ENCODE measurements at regions not wholly inside any gene's neighbourhood (a gene's known extent, or its start where the extent isn't known, plus 50 kb on each side); places are given as distances from the start of the nearest gene placed in this dataset.

- WGBS, 2 donors, result 76% methylated on average over 1 of the region's 1 CpG
- no peak for TF ChIP-seq EP300 (IDR thresholded peaks at IDR 0.05)
- TF ChIP-seq POLR2A (IDR thresholded peaks at IDR 0.05), result no peak
- TF ChIP-seq CTCF (IDR thresholded peaks at IDR 0.05), result no peak
These were observed 179.2 kb upstream of the MCHR2 start for GRCh38 chr6:100173211-100173610.

GRCh38 chr6:100172322-100172713 lies 178.3 kb upstream of the MCHR2 start:
- Histone ChIP-seq H3K9me3 (no peaks in the 10 kb centered on the region), H3K4me1 (peaks cover 0 to 19% (median 3%) of the 10 kb centered on the region in 4 donors), H3K4me3 (no peak overlapping the region), H3K36me3 (no peaks in the 10 kb centered on the region), H3K27ac (no peak overlapping the region), H3K27me3 (no peaks in the 10 kb centered on the region)
- no peak for DNase-seq (ENCODE audit: low spot score in 2 of 2)
- TF ChIP-seq POLR2A (IDR thresholded peaks at IDR 0.05), result no peak
- TF ChIP-seq EP300 (IDR thresholded peaks at IDR 0.05), result no peak
- no peak for TF ChIP-seq CTCF (IDR thresholded peaks at IDR 0.05)
- WGBS, 2 donors, result 69 to 79% methylated on average over 3 of the region's 3 CpGs

More at GRCh38 chr6:100173211-100173610, 179.2 kb upstream of the MCHR2 start:
- DNase-seq (ENCODE audit: low spot score in 2 of 2), result no peak
- Histone ChIP-seq H3K4me3 (no peak overlapping the region), H3K27me3 (no peaks in the 10 kb centered on the region), H3K4me1 (peaks cover 0 to 27% (median 3%) of the 10 kb centered on the region in 4 donors), H3K9me3 (no peaks in the 10 kb centered on the region), H3K36me3 (no peaks in the 10 kb centered on the region), H3K27ac (no peak overlapping the region)

DNA sequence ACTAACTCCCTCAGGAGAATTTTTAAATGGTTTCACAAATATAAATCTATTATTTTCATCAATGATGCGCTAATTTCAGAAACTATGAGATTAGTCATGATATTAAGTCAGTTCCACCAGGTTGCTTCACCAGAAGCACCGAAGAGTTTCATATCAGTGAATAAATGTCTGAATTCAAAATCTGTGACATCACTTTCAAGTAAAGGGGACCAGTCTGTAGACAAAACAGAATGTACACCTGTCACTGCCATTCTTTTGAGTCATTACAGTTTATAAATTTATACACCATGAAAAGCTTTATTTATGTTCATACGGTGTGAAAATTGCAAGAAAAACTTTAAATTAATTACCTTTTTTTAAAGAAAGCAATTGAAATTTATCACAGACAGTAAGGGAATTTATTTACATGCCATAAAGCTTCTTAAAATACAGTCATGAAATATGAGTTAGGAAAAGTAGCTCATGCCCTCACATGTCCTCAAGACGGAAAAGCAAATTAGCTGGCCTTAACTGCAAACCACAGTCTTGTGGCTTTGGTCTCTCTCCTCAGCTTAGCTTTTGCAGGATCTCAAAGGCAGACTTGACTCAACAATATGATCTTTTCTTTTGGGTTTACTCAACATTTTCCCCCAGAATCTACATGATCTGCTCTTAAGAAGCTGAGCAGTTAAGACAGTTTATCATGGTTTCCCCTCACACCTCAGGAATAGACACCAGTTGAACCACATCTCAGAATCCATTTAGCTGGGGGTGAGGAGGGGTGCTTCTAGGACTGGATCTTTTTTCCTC lies 177.7 kb upstream of the MCHR2 start:
- no peak for DNase-seq (ENCODE audit: low spot score in 2 of 2)
- Histone ChIP-seq H3K9me3 (no peaks in the 10 kb centered on the region), H3K4me3 (no peak overlapping the region), H3K27me3 (no peaks in the 10 kb centered on the region), H3K4me1 (peaks cover 0 to 13% (median 3%) of the 10 kb centered on the region in 4 donors), H3K36me3 (no peaks in the 10 kb centered on the region), H3K27ac (no peak overlapping the region)
- WGBS, 2 donors, result 64 to 82% methylated on average over 4 of the region's 4 CpGs
- TF ChIP-seq EP300 (IDR thresholded peaks at IDR 0.05), result no peak
- TF ChIP-seq POLR2A (IDR thresholded peaks at IDR 0.05), result no peak
- no peak for TF ChIP-seq CTCF (IDR thresholded peaks at IDR 0.05)

GRCh38 chr6:100168148-100168547 lies 174.1 kb upstream of the MCHR2 start:
- Histone ChIP-seq H3K36me3 (no peaks in the 10 kb centered on the region), H3K4me3 (no peak overlapping the region), H3K4me1 (no peaks in the 10 kb centered on the region), H3K27ac (no peak overlapping the region), H3K9me3 (no peaks in the 10 kb centered on the region), H3K27me3 (no peaks in the 10 kb centered on the region)
- TF ChIP-seq EP300 (IDR thresholded peaks at IDR 0.05) (no peak), CTCF (IDR thresholded peaks at IDR 0.05) (no peak), POLR2A (IDR thresholded peaks at IDR 0.05) (no peak)
- no peak for DNase-seq (ENCODE audit: low spot score in 2 of 2)
- 44 to 52% methylated on average over 3 of the region's 3 CpGs for WGBS, 2 donors

GRCh38 chr6:100167585-100167984 lies 173.6 kb upstream of the MCHR2 start:
- no peaks in the 10 kb centered on the region for H3K4me1 ChIP-seq
- H3K27me3 ChIP-seq, result no peaks in the 10 kb centered on the region
- TF ChIP-seq POLR2A (IDR thresholded peaks at IDR 0.05) (no peak), EP300 (IDR thresholded peaks at IDR 0.05) (no peak), CTCF (IDR thresholded peaks at IDR 0.05) (no peak)
- no peak overlapping the region for H3K27ac ChIP-seq
- H3K9me3 ChIP-seq, result no peaks in the 10 kb centered on the region
- 34 to 39% methylated on average over 4 of the region's 4 CpGs for WGBS, 2 donors
- H3K4me3 ChIP-seq, result no peak overlapping the region
- no peak for DNase-seq (ENCODE audit: low spot score in 2 of 2)
- H3K36me3 ChIP-seq, result no peaks in the 10 kb centered on the region

Data from tibial nerve (tissue), 4 donors.